Osteocyte (in vitro differentiated cells): ENCODE measurements at regions not wholly inside any gene's neighbourhood (a gene's known extent, or its start where the extent isn't known, plus 50 kb on each side); places are given as distances from the start of the nearest gene placed in this dataset.

Experiments
- DNase-seq: peaks from one replicate; pipeline ENCODE4 v3.0.0; 2021; ENCODE audit warnings: mixed read lengths; ENCODE audit not compliant: unreplicated experiment; ENCODE audit errors: extremely low spot score
- H3K27ac Mint-ChIP-seq: one replicate; pipeline ENCODE4 v1.8.0; 2021; ENCODE audit warnings: mild to moderate bottlenecking, mixed read lengths; ENCODE audit not compliant: unreplicated experiment
- H3K27me3 Mint-ChIP-seq: one replicate; pipeline ENCODE4 v1.8.0; 2021; ENCODE audit warnings: mixed read lengths; ENCODE audit not compliant: unreplicated experiment
- H3K36me3 Mint-ChIP-seq: one replicate; pipeline ENCODE4 v1.8.0; 2021; ENCODE audit warnings: mixed read lengths; ENCODE audit not compliant: unreplicated experiment
- H3K4me1 Mint-ChIP-seq: one replicate; pipeline ENCODE4 v1.8.0; 2021; ENCODE audit warnings: mixed read lengths; ENCODE audit not compliant: unreplicated experiment
- H3K4me3 Mint-ChIP-seq: one replicate; pipeline ENCODE4 v1.8.0; 2021; ENCODE audit warnings: mild to moderate bottlenecking, moderate library complexity, mixed read lengths; ENCODE audit not compliant: unreplicated experiment
- H3K9me3 Mint-ChIP-seq: one replicate; pipeline ENCODE4 v1.8.0; 2021; ENCODE audit warnings: mixed read lengths; ENCODE audit not compliant: unreplicated experiment
- TF ChIP-seq, protein P1 (sequence below): fragments of 200-600 bp; sonication (generic); IDR thresholded peaks from 2 replicates; pipeline ENCODE4 v1.5.0; 2021; ENCODE audit warnings: antibody characterized with exemption, mild to moderate bottlenecking, moderate library complexity

DNA sequence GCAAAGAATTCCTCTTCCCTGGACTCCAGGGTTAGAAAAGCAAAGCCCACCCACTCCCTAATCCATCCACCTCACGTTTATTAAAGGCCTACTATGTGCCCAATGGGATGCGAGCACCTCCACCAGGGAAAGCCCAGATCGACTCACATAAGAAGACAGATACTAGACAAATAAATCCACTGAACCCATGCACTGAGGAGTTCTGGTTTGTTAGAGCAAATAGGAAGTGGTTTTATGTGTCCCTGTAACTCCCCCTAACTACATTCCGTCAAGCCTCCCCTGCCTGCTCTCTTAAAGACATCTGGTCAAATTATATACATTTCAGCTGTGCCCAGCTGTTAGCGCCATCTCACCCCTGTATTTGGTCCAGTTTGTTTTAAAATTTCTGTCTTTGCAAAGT is 218.5 kb upstream of the RPL38 start:
- Mint-ChIP-seq H3K4me1 (no peaks in the 10 kb centered on the region), H3K4me3 (no peak overlapping the region), H3K9me3 (no peaks in the 10 kb centered on the region), H3K36me3 (no peaks in the 10 kb centered on the region), H3K27ac (no peak overlapping the region), H3K27me3 (peaks cover 3% of the 10 kb centered on the region)
- TF ChIP-seq, protein P1, sequence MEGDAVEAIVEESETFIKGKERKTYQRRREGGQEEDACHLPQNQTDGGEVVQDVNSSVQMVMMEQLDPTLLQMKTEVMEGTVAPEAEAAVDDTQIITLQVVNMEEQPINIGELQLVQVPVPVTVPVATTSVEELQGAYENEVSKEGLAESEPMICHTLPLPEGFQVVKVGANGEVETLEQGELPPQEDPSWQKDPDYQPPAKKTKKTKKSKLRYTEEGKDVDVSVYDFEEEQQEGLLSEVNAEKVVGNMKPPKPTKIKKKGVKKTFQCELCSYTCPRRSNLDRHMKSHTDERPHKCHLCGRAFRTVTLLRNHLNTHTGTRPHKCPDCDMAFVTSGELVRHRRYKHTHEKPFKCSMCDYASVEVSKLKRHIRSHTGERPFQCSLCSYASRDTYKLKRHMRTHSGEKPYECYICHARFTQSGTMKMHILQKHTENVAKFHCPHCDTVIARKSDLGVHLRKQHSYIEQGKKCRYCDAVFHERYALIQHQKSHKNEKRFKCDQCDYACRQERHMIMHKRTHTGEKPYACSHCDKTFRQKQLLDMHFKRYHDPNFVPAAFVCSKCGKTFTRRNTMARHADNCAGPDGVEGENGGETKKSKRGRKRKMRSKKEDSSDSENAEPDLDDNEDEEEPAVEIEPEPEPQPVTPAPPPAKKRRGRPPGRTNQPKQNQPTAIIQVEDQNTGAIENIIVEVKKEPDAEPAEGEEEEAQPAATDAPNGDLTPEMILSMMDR = no peak
- DNase-seq = no peak

DNA sequence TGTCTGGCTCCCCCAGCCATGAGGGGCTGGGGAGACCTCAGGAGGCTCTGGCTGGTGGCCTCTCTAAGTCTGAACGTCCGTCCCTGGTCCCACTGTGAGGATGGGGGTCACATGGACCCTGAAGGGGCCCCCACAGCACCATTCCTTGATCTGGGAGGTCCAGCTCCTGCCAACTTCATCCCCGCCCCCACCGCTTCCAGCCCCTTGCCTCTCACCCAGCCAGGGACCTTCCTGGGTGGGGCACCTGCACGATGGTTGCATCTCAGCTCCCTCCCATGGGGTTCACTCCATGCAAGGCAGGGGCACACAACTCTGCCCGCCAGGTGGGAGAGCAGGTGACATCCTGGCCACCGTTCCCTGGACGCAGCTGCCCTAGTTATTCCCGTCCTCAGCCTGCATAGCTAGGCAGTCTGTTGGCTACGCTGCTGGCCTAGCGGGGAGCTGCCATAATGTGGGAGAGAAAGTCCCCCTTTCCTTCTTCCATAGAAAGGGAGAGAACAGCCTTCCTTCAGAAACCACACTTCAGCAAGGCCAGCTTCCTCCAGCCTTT is 217.9 kb upstream of the RPL38 start:
- no peaks in the 10 kb centered on the region for H3K4me1 Mint-ChIP-seq
- H3K9me3 Mint-ChIP-seq = no peaks in the 10 kb centered on the region
- TF ChIP-seq, protein P1 = no peak
- no peak overlapping the region for H3K27ac Mint-ChIP-seq
- peaks cover 3% of the 10 kb centered on the region for H3K27me3 Mint-ChIP-seq
- H3K4me3 Mint-ChIP-seq = no peak overlapping the region
- DNase-seq = no peak
- H3K36me3 Mint-ChIP-seq = no peaks in the 10 kb centered on the region

DNA sequence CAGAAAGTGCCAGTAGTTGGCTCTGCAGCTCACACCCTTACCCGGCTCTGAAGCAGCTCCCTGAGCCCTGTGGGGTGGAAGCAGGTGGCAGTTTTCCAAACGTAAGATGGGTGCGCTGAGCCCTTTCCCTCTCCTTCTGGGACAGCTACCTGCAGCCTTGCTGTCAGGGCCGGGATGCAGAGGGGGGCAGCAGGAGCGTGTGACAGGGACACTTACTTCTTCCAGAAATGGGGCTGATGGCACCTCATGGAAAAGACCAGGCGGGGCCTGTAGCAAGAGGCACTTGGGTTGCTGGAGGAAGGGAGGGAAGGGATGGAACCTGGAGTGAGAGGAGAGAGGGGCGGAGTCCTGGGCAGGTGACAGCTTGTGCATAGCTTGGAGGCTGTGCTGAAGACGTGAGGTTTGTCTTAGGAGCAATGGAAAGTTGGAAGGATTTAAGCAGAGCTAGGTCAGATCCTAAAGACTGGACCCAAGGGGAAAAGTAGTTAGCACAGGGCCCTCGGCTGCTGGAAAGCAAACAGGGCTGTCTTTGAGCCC is 216.8 kb upstream of the RPL38 start:
- H3K4me1 Mint-ChIP-seq = no peaks in the 10 kb centered on the region
- no peak overlapping the region for H3K27ac Mint-ChIP-seq
- no peaks in the 10 kb centered on the region for H3K9me3 Mint-ChIP-seq
- TF ChIP-seq, protein P1 = no peak
- H3K36me3 Mint-ChIP-seq = no peaks in the 10 kb centered on the region
- DNase-seq = no peak
- no peak overlapping the region for H3K4me3 Mint-ChIP-seq
- peaks cover 3% of the 10 kb centered on the region for H3K27me3 Mint-ChIP-seq

GRCh38 chr17:73987395-73987794 is 216.1 kb upstream of the RPL38 start:
- Mint-ChIP-seq H3K4me3 (no peak overlapping the region), H3K36me3 (no peaks in the 10 kb centered on the region), H3K27ac (no peak overlapping the region), H3K27me3 (peaks cover 3% of the 10 kb centered on the region), H3K9me3 (no peaks in the 10 kb centered on the region), H3K4me1 (no peaks in the 10 kb centered on the region)
- TF ChIP-seq, protein P1 = no peak
- DNase-seq = no peak

DNA sequence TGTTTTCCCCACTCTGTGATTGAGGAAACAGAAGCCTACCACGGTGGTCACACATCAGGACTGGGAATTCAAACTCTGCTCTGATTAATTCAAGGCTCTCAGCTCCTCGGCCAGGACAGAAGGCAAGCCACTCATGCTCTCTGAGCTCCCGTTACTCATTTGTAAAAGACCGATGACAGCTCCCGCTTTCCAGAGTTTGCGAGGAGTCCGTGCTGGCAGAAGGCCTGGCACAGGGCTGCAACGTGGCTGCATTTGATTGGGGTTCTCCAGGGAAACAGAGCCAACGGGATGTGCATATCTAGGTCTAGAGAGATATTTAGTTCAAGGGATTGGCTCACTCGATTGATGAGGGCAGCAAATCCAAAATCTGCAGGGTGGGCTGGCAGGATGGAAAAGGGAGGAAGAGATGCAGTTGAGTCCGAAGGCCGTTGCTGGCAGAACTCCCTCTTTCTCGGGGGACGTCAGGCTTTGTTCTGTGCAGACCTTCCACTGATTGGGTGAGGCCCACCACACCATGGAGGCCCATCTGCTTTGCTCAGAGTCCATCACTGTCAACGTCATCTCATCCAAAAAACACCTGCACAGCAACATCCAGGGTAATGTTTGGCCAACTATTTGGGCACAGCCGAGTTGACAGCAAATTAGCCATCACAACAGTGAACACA is 215.5 kb upstream of the RPL38 start:
- no peaks in the 10 kb centered on the region for H3K36me3 Mint-ChIP-seq
- H3K9me3 Mint-ChIP-seq = no peaks in the 10 kb centered on the region
- no peak overlapping the region for H3K27ac Mint-ChIP-seq
- no peak for DNase-seq
- no peaks in the 10 kb centered on the region for H3K4me1 Mint-ChIP-seq
- TF ChIP-seq, protein P1 = no peak
- H3K4me3 Mint-ChIP-seq = no peak overlapping the region
- H3K27me3 Mint-ChIP-seq = peaks cover 3% of the 10 kb centered on the region
